Neural cell (in vitro differentiated cells): ENCODE measurements at regions not wholly inside any gene's neighbourhood (a gene's known extent, or its start where the extent isn't known, plus 50 kb on each side); places are given as distances from the start of the nearest gene placed in this dataset.

Experiments
- H2AFZ ChIP-seq: fragments of 200-600, 300-800 bp; sonication (generic), shearing (Covaris generic); 2 replicates; pipeline ENCODE4 v1.6.0; 2014; ENCODE audit warnings: low read depth, mild to moderate bottlenecking, antibody characterized with exemption, low read length, moderate library complexity
- H3F3A ChIP-seq: fragments of 200-600 bp; shearing (Covaris generic); 2 replicates; pipeline ENCODE4 v1.6.1; 2016; ENCODE audit warnings: mild to moderate bottlenecking, moderate library complexity, mixed read lengths, antibody characterized with exemption, low read length; ENCODE audit not compliant: insufficient read depth, poor library complexity, severe bottlenecking
- H3K27ac ChIP-seq: fragments of 200-600, 300-800 bp; sonication (generic), shearing (Covaris generic); 2 replicates; pipeline ENCODE4 v1.5.1; 2014; ENCODE audit warnings: mild to moderate bottlenecking, low read length, moderate library complexity
- H3K27me3 ChIP-seq: fragments of 300-800, 200-600 bp; sonication (generic), shearing (Covaris generic); 2 replicates; pipeline ENCODE4 v1.6.0; 2014; ENCODE audit warnings: mild to moderate bottlenecking, low read depth, low read length, moderate library complexity; ENCODE audit not compliant: insufficient read depth
- H3K36me3 ChIP-seq: fragments of 300-800, 200-600 bp; sonication (generic), shearing (Covaris generic); 2 replicates; pipeline ENCODE4 v1.5.1; 2014; ENCODE audit warnings: mild to moderate bottlenecking, antibody characterized with exemption, low read length, moderate library complexity; ENCODE audit not compliant: insufficient read depth
- H3K4me2 ChIP-seq: fragments of 300-800, 200-600 bp; sonication (generic), shearing (Covaris generic); 2 replicates; pipeline ENCODE4 v1.6.0; 2014; ENCODE audit warnings: mild to moderate bottlenecking, low read length
- H3K4me3 ChIP-seq: fragments of 300-800, 200-600 bp; sonication (generic), shearing (Covaris generic); 2 replicates; pipeline ENCODE4 v1.5.1; 2014; ENCODE audit warnings: mild to moderate bottlenecking, low read length, moderate library complexity
- H3K79me2 ChIP-seq: fragments of 200-600 bp; shearing (Covaris generic); replicated peaks from 2 replicates; pipeline ENCODE4 v1.6.0; 2014; ENCODE audit warnings: mild to moderate bottlenecking, low read length, moderate library complexity; ENCODE audit not compliant: insufficient read depth
- H3K9ac ChIP-seq: fragments of 300-800, 200-600 bp; sonication (generic), shearing (Covaris generic); 2 replicates; pipeline ENCODE4 v1.6.1; 2016; ENCODE audit warnings: mild to moderate bottlenecking, low read length, mixed read lengths
- H3K9me2 ChIP-seq: fragments of 200-600 bp; shearing (Covaris generic); 2 replicates; pipeline ENCODE4 v1.6.1; 2016; ENCODE audit warnings: mild to moderate bottlenecking, low read length, mixed read lengths; ENCODE audit not compliant: insufficient read depth
- H3K9me3 ChIP-seq: fragments of 200-600, 300-800 bp; sonication (generic), shearing (Covaris generic); 2 replicates; pipeline ENCODE4 v1.6.1; 2016; ENCODE audit warnings: mild to moderate bottlenecking, mixed run types, low read length, moderate library complexity, mixed read lengths
- H4K20me1 ChIP-seq: fragments of 200-600 bp; shearing (Covaris generic); 2 replicates; pipeline ENCODE4 v1.6.1; 2016; ENCODE audit warnings: mild to moderate bottlenecking, mixed run types; ENCODE audit not compliant: insufficient read depth
- EP300 ChIP-seq: fragments of 450-650 bp; conservative IDR thresholded peaks from 2 replicates; pipeline ENCODE4 v1.6.1; 2014; ENCODE audit warnings: antibody characterized with exemption, mild to moderate bottlenecking, moderate library complexity; ENCODE audit not compliant: poor library complexity, severe bottlenecking
- EZH2 ChIP-seq: fragments of 200-600, 300-800 bp; shearing (Covaris generic), sonication (generic); IDR thresholded peaks from 2 replicates; pipeline ENCODE4 v1.6.1; 2014; ENCODE audit warnings: antibody characterized with exemption, low read length, borderline replicate concordance, mild to moderate bottlenecking; ENCODE audit not compliant: insufficient read depth, poor library complexity, severe bottlenecking
- MXI1 ChIP-seq: fragments of 450-650 bp; conservative IDR thresholded peaks from 2 replicates; pipeline ENCODE4 v1.6.1; 2014; ENCODE audit warnings: antibody characterized with exemption, mild to moderate bottlenecking; ENCODE audit not compliant: poor library complexity, severe bottlenecking
- POLR2AphosphoS5 ChIP-seq: IDR thresholded peaks from 2 replicates; pipeline ENCODE4 v1.6.1; 2012
- RAD21 ChIP-seq: fragments of 450-650 bp; conservative IDR thresholded peaks from 2 replicates; pipeline ENCODE4 v1.6.1; 2014; ENCODE audit warnings: antibody characterized with exemption, mild to moderate bottlenecking, moderate library complexity
- REST ChIP-seq: IDR thresholded peaks from 2 replicates; pipeline ENCODE4 v1.6.1; 2012; ENCODE audit warnings: borderline replicate concordance
- SMC3 ChIP-seq: fragments of 450-650 bp; conservative IDR thresholded peaks from 2 replicates; pipeline ENCODE4 v1.6.1; 2014; ENCODE audit warnings: antibody characterized with exemption, mild to moderate bottlenecking, moderate library complexity; ENCODE audit not compliant: poor library complexity
- TAF1 ChIP-seq: IDR thresholded peaks from 2 replicates; pipeline ENCODE4 v1.6.1; 2012; ENCODE audit warnings: low read depth
- TF ChIP-seq, protein P1 (sequence below): fragments of 450-650 bp; IDR thresholded peaks from 2 replicates; pipeline ENCODE4 v1.5.1; 2014; ENCODE audit warnings: antibody characterized with exemption, mild to moderate bottlenecking, moderate library complexity; ENCODE audit not compliant: poor library complexity, severe bottlenecking

- Histone ChIP-seq H2AFZ (no peak overlapping the region), H3K9me3 (no peaks in the 10 kb centered on the region), H3K4me3 (no peak overlapping the region), H3K27ac (no peak overlapping the region), H3K36me3 (no peaks in the 10 kb centered on the region), H3K27me3 (no peaks in the 10 kb centered on the region), H3K79me2 (no peaks in the 10 kb centered on the region), H3K9me2 (no peaks in the 10 kb centered on the region), H3K4me2 (no peak overlapping the region), H4K20me1 (no peaks in the 10 kb centered on the region), H3F3A (no peaks in the 10 kb centered on the region), H3K9ac (no peak overlapping the region)
- TF ChIP-seq MXI1 (no peak), SMC3 (no peak), EP300 (no peak), TAF1 (no peak), RAD21 (no peak), POLR2AphosphoS5 (no peak), EZH2 (no peak), REST (no peak)
- TF ChIP-seq, protein P1, sequence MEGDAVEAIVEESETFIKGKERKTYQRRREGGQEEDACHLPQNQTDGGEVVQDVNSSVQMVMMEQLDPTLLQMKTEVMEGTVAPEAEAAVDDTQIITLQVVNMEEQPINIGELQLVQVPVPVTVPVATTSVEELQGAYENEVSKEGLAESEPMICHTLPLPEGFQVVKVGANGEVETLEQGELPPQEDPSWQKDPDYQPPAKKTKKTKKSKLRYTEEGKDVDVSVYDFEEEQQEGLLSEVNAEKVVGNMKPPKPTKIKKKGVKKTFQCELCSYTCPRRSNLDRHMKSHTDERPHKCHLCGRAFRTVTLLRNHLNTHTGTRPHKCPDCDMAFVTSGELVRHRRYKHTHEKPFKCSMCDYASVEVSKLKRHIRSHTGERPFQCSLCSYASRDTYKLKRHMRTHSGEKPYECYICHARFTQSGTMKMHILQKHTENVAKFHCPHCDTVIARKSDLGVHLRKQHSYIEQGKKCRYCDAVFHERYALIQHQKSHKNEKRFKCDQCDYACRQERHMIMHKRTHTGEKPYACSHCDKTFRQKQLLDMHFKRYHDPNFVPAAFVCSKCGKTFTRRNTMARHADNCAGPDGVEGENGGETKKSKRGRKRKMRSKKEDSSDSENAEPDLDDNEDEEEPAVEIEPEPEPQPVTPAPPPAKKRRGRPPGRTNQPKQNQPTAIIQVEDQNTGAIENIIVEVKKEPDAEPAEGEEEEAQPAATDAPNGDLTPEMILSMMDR, result no peak
Observed at GRCh38 chr3:72344236-72344635, 504.0 kb downstream of the SHQ1 start.

DNA sequence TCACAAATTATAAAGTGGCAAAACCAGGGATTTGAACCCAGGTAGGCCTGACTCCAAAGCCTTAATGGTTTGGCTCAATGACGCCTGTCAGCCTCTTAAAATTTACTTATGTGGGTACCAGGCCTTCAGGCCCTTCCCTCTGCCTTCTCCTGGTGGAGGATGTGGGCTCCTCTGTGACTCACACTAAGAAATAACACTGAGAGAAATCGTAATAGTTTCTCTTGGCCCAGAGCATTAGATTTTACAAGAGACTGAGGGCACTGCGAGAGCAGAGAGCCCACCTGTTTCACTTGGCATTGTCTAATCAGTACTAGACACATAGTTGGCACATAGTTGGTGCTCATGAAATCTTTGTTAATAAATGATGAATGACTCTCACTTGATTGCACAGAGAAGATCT lies 505.2 kb downstream of the SHQ1 start:
- no peaks in the 10 kb centered on the region for H3F3A ChIP-seq
- H3K27ac ChIP-seq, result no peak overlapping the region
- no peaks in the 10 kb centered on the region for H3K9me3 ChIP-seq
- TF ChIP-seq, protein P1, result no peak
- TF ChIP-seq SMC3 (no peak), REST (no peak), MXI1 (no peak), EZH2 (no peak), RAD21 (no peak), TAF1 (no peak), EP300 (no peak)
- no peaks in the 10 kb centered on the region for H3K36me3 ChIP-seq
- no peak overlapping the region for H3K4me2 ChIP-seq
- H3K9me2 ChIP-seq, result no peaks in the 10 kb centered on the region
- no peak overlapping the region for H3K9ac ChIP-seq
- no peak overlapping the region for H2AFZ ChIP-seq
- H3K27me3 ChIP-seq, result no peaks in the 10 kb centered on the region
- H4K20me1 ChIP-seq, result no peaks in the 10 kb centered on the region
- no peaks in the 10 kb centered on the region for H3K79me2 ChIP-seq
- H3K4me3 ChIP-seq, result no peak overlapping the region
